ENCODE measurements at regions not wholly inside any gene's neighbourhood (a gene's known extent, or its start where the extent isn't known, plus 50 kb on each side); places are given as distances from the start of the nearest gene placed in this dataset.

DNA sequence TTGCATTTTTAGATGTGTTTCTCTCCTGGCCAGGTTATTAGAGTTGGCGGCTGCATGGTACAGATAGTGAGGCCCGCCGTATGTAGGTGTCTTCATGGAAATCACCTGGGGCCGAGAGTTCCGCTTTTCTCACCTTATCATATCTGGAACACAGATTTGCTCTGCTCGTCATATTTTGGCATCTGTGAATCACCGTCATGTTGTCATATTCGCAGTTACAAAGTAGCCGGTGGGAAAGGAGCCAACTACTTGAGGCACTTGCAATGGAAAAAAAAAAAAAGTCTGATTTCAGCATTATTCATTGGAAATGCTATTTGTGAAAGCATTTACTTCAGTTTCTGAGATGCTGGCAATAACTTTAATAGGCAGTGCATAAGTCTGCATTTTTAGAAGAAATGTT lies 1715.2 kb upstream of the TENM3 start:
- TF ChIP-seq BHLHE40 (IDR thresholded peaks at IDR 0.05; ENCODE audit: borderline replicate concordance in 1 of 2, low read depth in 2 of 2, low read length in 1 of 2) (no peak), POLR2A (IDR thresholded peaks at IDR 0.05; ENCODE audit: low read depth, low read length) (no peak), HDAC2 (IDR thresholded peaks at IDR 0.05) (no peak), FOXM1 (IDR thresholded peaks at IDR 0.05; ENCODE audit: low read depth, low read length) (no peak), HDAC6 (IDR thresholded peaks at IDR 0.05; ENCODE audit: unreplicated experiment) (no peak), SRF (IDR thresholded peaks at IDR 0.05; ENCODE audit: low read depth in 2 of 2, low read length in 2 of 2) (no peak), MXI1 (IDR thresholded peaks at IDR 0.05; ENCODE audit: low read depth, low read length) (no peak), EP300 (IDR thresholded peaks at IDR 0.05; ENCODE audit: borderline replicate concordance in 1 of 2, control insufficient read depth in 1 of 2, low read depth in 2 of 2, low read length in 2 of 2) (no peak)
- TF ChIP-seq, protein P1, sequence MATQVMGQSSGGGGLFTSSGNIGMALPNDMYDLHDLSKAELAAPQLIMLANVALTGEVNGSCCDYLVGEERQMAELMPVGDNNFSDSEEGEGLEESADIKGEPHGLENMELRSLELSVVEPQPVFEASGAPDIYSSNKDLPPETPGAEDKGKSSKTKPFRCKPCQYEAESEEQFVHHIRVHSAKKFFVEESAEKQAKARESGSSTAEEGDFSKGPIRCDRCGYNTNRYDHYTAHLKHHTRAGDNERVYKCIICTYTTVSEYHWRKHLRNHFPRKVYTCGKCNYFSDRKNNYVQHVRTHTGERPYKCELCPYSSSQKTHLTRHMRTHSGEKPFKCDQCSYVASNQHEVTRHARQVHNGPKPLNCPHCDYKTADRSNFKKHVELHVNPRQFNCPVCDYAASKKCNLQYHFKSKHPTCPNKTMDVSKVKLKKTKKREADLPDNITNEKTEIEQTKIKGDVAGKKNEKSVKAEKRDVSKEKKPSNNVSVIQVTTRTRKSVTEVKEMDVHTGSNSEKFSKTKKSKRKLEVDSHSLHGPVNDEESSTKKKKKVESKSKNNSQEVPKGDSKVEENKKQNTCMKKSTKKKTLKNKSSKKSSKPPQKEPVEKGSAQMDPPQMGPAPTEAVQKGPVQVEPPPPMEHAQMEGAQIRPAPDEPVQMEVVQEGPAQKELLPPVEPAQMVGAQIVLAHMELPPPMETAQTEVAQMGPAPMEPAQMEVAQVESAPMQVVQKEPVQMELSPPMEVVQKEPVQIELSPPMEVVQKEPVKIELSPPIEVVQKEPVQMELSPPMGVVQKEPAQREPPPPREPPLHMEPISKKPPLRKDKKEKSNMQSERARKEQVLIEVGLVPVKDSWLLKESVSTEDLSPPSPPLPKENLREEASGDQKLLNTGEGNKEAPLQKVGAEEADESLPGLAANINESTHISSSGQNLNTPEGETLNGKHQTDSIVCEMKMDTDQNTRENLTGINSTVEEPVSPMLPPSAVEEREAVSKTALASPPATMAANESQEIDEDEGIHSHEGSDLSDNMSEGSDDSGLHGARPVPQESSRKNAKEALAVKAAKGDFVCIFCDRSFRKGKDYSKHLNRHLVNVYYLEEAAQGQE (IDR thresholded peaks at IDR 0.05; ENCODE audit: low read depth, low read length), result no peak

Measured in GM12878 (cell line).